Mesenteric fat pad (tissue), 1 donor: ENCODE measurements at regions not wholly inside any gene's neighbourhood (a gene's known extent, or its start where the extent isn't known, plus 50 kb on each side); places are given as distances from the start of the nearest gene placed in this dataset.

Experiments used
- DNase-seq: peaks from one replicate; pipeline ENCODE4 v3.0.0-alpha.2; 2020; ENCODE audit warnings: low spot score
- donor health status: DM: yes; HTN: yes; CAD: no.

GRCh38 chr9:87084407-87084806 lies 137.1 kb upstream of the GAS1 start:
- no peak for DNase-seq

DNA sequence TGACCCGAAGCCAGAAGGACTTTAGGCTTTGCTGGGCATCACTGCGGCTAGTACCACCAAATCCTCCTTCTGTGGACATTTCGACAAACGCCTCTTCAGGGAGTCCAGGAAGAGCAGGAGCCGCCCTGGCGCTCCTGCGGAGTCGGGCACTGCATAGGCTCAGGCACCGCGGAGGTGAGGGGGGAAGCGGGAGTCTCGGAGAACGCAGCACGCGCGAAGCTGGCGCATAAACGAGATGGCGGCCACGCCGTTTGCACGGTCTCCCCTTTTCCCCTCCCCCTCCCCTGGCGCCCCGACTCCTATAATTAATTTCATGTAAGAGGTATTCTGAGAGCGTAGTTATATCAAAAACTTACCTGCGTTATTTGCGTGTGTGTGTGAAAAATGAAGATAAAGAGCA lies 137.8 kb upstream of the GAS1 start:
- DNase-seq: no peak

GRCh38 chr9:87085521-87085920 lies 138.2 kb upstream of the GAS1 start:
- DNase-seq: no peak

DNA sequence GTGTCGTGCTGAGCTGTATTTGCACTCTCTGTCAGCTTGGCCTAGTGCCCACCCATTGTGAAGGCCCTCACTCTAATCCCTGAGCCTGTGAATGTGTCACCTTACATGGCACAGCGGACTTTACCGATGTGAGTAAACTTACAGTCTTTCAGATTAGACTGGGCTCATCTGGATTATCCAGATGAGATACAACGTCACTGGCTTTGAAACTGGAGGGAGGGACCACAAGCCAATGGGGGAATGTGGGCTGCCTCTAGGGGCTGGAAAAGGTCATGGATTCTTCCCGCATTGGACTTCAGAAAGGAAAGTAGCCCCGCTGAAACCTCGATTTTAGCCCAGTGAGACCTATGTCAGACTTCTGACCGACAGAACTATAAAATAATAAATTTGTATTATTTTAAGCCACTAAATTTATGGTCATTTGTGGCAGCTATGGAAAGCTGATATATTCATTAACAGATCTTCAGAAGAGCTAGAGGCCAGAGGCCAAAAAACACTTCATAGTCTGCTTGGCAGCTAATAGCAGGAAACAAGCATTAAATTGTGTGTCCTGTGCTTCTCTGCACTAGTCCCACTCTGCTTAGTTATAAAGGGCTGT lies 139.0 kb upstream of the GAS1 start:
- DNase-seq: no peak

DNA sequence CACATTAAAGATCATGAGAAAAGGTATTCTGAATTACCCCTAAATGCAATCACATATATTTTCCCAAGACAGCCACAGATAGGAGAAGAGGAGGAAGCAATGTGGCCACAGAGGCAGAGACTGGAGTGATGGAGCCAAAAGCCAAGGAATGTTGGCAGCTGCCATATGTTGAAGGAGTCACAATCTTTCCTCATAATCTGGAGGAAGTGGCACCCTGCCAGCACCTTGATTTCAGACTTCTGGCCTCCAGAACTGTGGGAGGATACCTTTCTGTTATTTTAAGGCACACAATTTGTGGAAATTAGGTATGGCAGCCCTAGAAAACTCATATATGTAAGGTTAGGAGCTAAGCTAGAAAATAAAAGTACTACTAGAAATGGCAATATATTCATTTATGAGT lies 139.9 kb upstream of the GAS1 start:
- no peak for DNase-seq

- no peak for DNase-seq
Measured at GRCh38 chr9:87088192-87088591, 140.9 kb upstream of the GAS1 start.

DNA sequence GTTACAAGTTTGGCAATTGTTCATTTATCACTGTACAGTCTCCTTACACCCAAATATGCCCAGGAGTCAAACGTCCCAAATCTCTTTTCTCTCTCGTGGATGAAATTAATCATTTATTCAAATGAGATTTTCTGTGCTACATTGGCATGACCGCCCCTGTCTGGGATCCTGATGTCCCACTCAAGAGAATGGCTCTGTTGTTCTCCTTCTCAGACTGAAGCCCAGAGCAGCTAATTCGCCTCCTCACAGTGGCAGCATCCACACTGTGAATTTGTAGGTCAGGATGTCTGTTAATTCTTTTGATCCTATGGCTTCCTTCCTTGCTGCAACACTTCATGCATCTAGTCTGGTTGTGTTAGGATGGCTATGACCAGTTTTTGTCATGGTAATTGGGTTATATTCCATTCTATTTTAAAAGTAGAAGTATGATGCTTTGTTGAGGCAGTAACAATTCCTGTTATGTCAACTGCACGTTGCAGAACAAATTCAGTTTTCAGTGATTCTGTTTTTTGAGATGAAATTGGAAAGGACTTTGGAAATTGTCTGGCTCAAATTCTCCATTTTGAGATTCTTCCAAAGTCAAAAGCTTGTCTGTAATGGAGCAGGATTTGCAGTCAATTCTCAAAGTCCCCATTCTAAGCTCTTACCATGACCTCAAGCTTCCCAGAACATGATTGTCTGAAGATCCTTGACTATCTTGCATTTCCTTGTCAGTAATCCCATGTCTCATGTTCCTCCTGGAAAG lies 141.5 kb upstream of the GAS1 start:
- DNase-seq: no peak

DNA sequence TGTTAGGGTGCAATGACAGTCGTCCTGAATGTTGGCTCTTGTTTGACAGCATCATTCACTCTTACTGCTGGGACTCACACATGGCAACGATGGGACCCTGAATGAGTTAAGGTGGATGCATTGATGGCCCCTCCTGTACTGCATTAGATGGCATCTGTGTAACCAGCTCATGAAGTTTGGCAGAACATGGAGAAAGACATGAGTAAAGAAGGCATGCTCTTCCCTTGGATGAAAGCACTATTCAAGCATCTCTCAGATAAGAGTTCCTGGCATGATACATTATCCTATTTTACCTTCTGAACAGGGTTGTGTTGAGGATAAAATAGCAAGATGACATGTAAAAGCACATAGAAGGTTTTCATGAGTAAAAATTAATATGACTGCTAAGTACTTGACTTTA lies 142.2 kb upstream of the GAS1 start:
- DNase-seq: no peak

DNA sequence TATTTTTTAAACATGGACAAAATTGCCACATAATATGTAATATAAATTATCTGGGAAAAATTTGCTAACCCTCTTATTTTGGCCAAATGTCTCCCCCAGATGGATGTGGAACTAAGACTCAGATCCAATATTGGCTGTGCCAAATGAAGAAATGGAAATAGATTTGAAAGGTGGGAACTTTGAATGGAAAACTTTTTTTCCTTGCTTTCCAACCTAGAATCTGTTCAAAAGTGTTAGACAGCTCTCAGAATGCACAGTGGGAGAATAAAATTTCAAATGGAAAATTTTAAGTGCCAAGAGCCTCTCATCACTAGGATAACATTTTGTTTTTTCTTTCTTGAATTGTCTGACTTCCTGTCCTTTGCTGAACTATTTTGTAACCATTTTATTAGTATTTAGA lies 142.6 kb upstream of the GAS1 start:
- DNase-seq: no peak

DNA sequence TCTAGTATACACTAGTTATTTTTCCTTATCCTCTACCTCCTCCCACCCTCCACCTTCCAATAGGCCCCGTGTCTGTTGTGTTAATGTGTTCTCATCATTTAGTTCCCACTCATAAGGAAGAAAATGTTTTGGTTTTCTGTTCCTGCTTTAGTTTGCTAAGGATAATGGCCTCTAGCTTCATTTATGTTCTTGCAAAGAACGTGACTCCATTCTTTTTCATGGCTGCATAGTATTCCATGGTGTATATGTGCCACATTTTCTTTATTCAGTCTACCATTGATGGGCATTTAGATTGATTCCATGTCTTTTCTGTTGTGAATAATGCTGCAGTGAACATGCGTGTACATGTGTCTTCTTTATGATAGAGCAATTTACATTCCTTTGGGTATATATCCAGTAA lies 146.5 kb upstream of the GAS1 start:
- no peak for DNase-seq

- no peak for DNase-seq
Measured at GRCh38 chr9:87095951-87096350, 148.6 kb upstream of the GAS1 start.

DNA sequence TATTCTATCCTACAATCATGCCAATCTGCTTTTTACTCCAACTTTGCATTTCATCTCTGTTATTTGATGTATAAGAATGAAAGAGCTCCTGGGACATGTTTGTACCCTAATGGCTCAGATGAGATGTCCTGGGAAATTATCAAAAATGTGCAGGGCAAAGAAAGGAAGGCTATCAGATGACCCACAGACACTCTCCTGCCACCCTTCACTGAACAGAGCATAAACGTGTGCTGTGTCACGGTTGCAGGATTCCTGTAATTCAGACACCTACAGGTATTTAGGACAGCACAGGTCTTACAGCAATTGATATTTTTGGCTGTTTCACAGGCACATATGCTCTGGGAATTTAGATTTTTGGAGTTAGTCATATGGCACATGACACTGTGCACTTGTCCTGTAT lies 149.2 kb upstream of the GAS1 start:
- no peak for DNase-seq

DNA sequence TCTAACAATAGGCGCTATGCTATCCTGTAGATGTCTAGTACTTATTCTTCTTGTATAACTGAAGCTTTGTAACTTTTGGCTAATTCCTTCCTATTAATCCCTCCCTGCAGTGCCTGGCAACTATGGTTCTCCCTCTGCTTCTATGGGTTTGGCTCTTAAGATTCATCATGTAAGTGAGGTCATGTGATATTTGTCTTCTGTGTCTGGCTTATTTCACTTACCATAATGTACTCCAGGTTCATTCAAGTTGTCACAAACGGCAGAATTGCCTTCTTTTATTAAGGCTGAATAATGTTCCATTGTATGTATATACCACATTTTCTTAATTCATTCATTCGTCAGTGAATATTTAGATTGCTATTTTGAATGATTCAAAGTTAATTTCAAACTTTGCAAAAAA lies 149.9 kb upstream of the GAS1 start:
- DNase-seq: no peak

- DNase-seq: no peak
Measured at GRCh38 chr9:87099407-87099806, 152.1 kb upstream of the GAS1 start.

- no peak for DNase-seq
Measured at GRCh38 chr9:87100001-87100400, 152.7 kb upstream of the GAS1 start.

GRCh38 chr9:87102126-87102525 lies 154.8 kb upstream of the GAS1 start:
- no peak for DNase-seq

DNA sequence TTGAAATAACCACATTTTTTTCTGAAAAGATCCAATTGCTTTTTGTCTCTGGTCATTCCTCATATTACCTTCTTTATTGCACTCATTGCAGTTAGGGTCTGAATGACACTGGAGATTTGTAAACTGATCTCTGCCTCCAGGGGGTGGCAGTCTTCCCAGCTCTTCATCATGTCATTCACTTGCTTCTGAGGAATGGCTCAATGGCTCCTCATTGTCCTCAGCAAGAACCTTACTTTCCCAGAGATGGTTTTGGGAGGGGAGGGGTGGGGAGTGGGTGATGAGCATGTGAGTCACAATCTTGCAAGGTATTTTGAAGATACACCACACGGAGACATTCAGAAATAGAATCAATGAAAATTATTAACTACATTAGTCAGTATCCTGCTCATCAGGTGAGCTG lies 159.8 kb upstream of the GAS1 start:
- DNase-seq: no peak

GRCh38 chr9:87108661-87109060 lies 161.4 kb upstream of the GAS1 start:
- no peak for DNase-seq

- DNase-seq: no peak
Measured at GRCh38 chr9:87109231-87109631, 161.9 kb upstream of the GAS1 start.

GRCh38 chr9:87109851-87110250 lies 162.5 kb upstream of the GAS1 start:
- DNase-seq: no peak

DNA sequence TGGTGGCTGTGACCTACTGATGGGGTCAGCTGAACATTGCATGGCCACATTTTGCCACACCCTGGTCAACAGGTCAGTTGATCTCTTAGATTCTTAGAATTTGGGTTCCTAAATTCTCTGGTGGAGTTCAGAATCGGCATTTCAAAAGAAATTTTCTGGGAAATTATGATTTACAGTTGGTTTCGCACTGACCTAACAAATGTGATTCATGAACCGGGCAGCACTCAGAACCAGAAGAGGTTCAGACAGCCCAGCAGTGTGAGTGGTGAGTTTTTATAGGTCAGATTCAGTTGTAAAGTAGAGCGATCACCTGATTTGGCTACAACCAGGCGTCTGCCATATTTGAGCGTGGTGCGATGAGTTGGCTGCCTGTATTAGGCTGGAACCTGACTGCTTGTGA lies 163.7 kb upstream of the GAS1 start:
- DNase-seq: no peak

DNA sequence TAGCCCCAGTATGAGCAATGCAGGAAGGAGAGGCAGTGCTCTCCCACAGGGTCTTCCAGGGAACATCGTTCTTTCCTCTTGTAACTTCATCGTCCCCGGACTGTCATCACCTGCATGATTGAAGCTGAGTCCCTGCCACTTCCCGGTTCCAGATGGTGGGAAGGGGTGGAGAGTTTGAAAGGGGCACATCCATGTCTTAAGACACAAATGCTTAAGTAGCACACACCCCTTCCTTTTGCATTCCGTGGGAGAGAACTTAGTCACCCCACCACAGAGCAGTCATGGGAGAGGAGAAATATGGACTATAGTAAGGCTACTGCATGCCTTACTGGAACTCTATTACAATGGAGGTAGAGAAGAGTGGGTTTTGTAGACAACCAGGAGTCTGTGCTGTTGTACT lies 165.3 kb upstream of the GAS1 start:
- DNase-seq: no peak

- DNase-seq: no peak
Measured at GRCh38 chr9:87113874-87114273, 166.6 kb upstream of the GAS1 start.
